GM23338 (cell line): ENCODE measurements at regions not wholly inside any gene's neighbourhood (a gene's known extent, or its start where the extent isn't known, plus 50 kb on each side); places are given as distances from the start of the nearest gene placed in this dataset.

Experiments
- ATAC-seq: fragments of 200-7000 bp; cut with Tn5 transposase; 3 replicates; pipeline ENCODE4 v1.9.1; 2020
- DNase-seq: peaks from one replicate; pipeline ENCODE4 v3.0.0-alpha.2; 2015; ENCODE audit warnings: low spot score
- H2AFZ ChIP-seq: fragments of 200-600 bp; sonication (generic); 2 replicates; pipeline ENCODE4 v1.8.0; 2016; ENCODE audit warnings: antibody characterized with exemption, mild to moderate bottlenecking, moderate library complexity
- H3F3A ChIP-seq: fragments of 200-600 bp; sonication (generic); replicated peaks from 2 replicates; pipeline ENCODE4 v1.8.0; 2017; ENCODE audit warnings: antibody characterized with exemption, mixed run types, low read depth
- H3K27ac ChIP-seq: fragments of 200-600 bp; sonication (generic); 2 replicates; pipeline ENCODE4 v1.6.1; 2016; ENCODE audit warnings: low read depth
- H3K27me3 ChIP-seq: fragments of 200-600 bp; sonication (generic); 2 replicates; pipeline ENCODE4 v1.8.0; 2016; ENCODE audit warnings: mild to moderate bottlenecking, mixed run types, moderate library complexity; ENCODE audit not compliant: insufficient read depth
- H3K36me3 ChIP-seq: fragments of 200-600 bp; sonication (generic); 2 replicates; pipeline ENCODE4 v1.8.0; 2016; ENCODE audit warnings: mild to moderate bottlenecking; ENCODE audit not compliant: insufficient read depth
- H3K4me1 ChIP-seq: fragments of 200-600 bp; sonication (generic); 2 replicates; pipeline ENCODE4 v1.8.0; 2016; ENCODE audit warnings: mild to moderate bottlenecking, moderate library complexity; ENCODE audit not compliant: insufficient read depth
- H3K4me2 ChIP-seq: fragments of 200-600 bp; sonication (generic); 2 replicates; pipeline ENCODE4 v1.7.1; 2017; ENCODE audit warnings: mixed run types
- H3K4me3 ChIP-seq: fragments of 200-600 bp; sonication (generic); 2 replicates; pipeline ENCODE4 v1.6.1; 2016; ENCODE audit warnings: mixed run types
- H3K79me2 ChIP-seq: fragments of 200-600 bp; sonication (generic); replicated peaks from 2 replicates; pipeline ENCODE4 v1.8.0; 2017; ENCODE audit warnings: mild to moderate bottlenecking; ENCODE audit not compliant: insufficient read depth
- H3K9me2 ChIP-seq: fragments of 200-600 bp; sonication (generic); 2 replicates; pipeline ENCODE4 v1.8.0; 2017; ENCODE audit not compliant: insufficient read depth
- H4K20me1 ChIP-seq: fragments of 200-600 bp; sonication (generic); replicated peaks from 2 replicates; pipeline ENCODE4 v1.8.0; 2017; ENCODE audit warnings: mild to moderate bottlenecking; ENCODE audit not compliant: insufficient read depth
- H3K27ac Mint-ChIP-seq: 2 replicates; pipeline ENCODE4 v1.8.0; 2020; ENCODE audit warnings: inconsistent platforms, mild to moderate bottlenecking, moderate library complexity, mixed read lengths
- H3K27me3 Mint-ChIP-seq: 3 replicates; pipeline ENCODE4 v1.8.0; 2022; ENCODE audit warnings: low read depth, mild to moderate bottlenecking, moderate library complexity, mixed read lengths, inconsistent platforms; ENCODE audit not compliant: insufficient read depth, poor library complexity
- H3K36me3 Mint-ChIP-seq: 3 replicates; pipeline ENCODE4 v1.8.0; 2021; ENCODE audit warnings: low read depth, mild to moderate bottlenecking, inconsistent platforms, moderate library complexity, mixed read lengths
- H3K4me1 Mint-ChIP-seq: 3 replicates; pipeline ENCODE4 v1.8.0; 2020; ENCODE audit warnings: mild to moderate bottlenecking, inconsistent platforms, mixed read lengths
- H3K4me3 Mint-ChIP-seq: 3 replicates; pipeline ENCODE4 v1.8.0; 2021; ENCODE audit warnings: moderate library complexity, mild to moderate bottlenecking, inconsistent platforms, mixed read lengths
- H3K9me3 Mint-ChIP-seq: 3 replicates; pipeline ENCODE4 v1.8.0; 2020; ENCODE audit warnings: moderate library complexity, mild to moderate bottlenecking, inconsistent platforms, mixed read lengths
- CREB1 ChIP-seq: fragments of 250-450 bp; sonication (Bioruptor Pico); IDR thresholded peaks from 2 replicates; pipeline ENCODE4 v1.5.0; 2020; ENCODE audit warnings: low read depth, mild to moderate bottlenecking, moderate library complexity
- CTCF ChIP-seq, 2 experiments: fragments of 200-600 bp in 1 of 2; sonication (generic) in 1 of 2; conservative IDR thresholded peaks; 2 replicates each; pipeline versions ENCODE4 v1.5.1 to v1.6.1; 2016 to 2017; ENCODE audit warnings: antibody characterized with exemption in 2 of 2, low read depth in 2 of 2, mild to moderate bottlenecking in 2 of 2, moderate library complexity in 1 of 2
- ETS1 ChIP-seq: IDR thresholded peaks from 2 replicates; pipeline ENCODE4 v1.6.1; 2016; ENCODE audit warnings: antibody characterized with exemption
- EZH2 ChIP-seq: fragments of 200-600 bp; sonication (generic); IDR thresholded peaks from one replicate; pipeline ENCODE4 v1.8.0; 2017; ENCODE audit warnings: antibody characterized with exemption, mild to moderate bottlenecking, low read depth; ENCODE audit not compliant: unreplicated experiment
- EZH2phosphoT487 ChIP-seq: fragments of 200-600 bp; sonication (generic); IDR thresholded peaks from one replicate; pipeline ENCODE4 v1.8.1; 2018; ENCODE audit warnings: antibody characterized with exemption; ENCODE audit not compliant: unreplicated experiment
- JUNB ChIP-seq: IDR thresholded peaks from one replicate; pipeline ENCODE4 v1.6.1; 2016; ENCODE audit warnings: antibody characterized with exemption; ENCODE audit not compliant: unreplicated experiment
- NANOG ChIP-seq: IDR thresholded peaks from 2 replicates; pipeline ENCODE4 v1.6.1; 2016; ENCODE audit warnings: antibody characterized with exemption, borderline replicate concordance
- POLR2AphosphoS5 ChIP-seq: IDR thresholded peaks from 2 replicates; pipeline ENCODE4 v1.6.1; 2016; ENCODE audit warnings: antibody characterized with exemption, low read depth
- REST ChIP-seq: IDR thresholded peaks from one replicate; pipeline ENCODE4 v1.6.1; 2018; ENCODE audit warnings: antibody characterized with exemption; ENCODE audit not compliant: unreplicated experiment
- STAT1 ChIP-seq: IDR thresholded peaks from one replicate; pipeline ENCODE4 v1.6.1; 2016; ENCODE audit warnings: antibody characterized with exemption; ENCODE audit not compliant: unreplicated experiment
- ZNF114 ChIP-seq: fragments of 250-450 bp; sonication (Bioruptor Pico); IDR thresholded peaks from 2 replicates; pipeline ENCODE4 v1.5.0; 2020; ENCODE audit warnings: mild to moderate bottlenecking, moderate library complexity
- ZNF331 ChIP-seq: fragments of 250-450 bp; sonication (Bioruptor Pico); IDR thresholded peaks from 2 replicates; pipeline ENCODE4 v1.5.0; 2020; ENCODE audit warnings: low read depth, mild to moderate bottlenecking, moderate library complexity
- ZNF462 ChIP-seq: fragments of 250-450 bp; sonication (Bioruptor Pico); IDR thresholded peaks from 2 replicates; pipeline ENCODE4 v1.5.0; 2020; ENCODE audit warnings: mild to moderate bottlenecking, moderate library complexity

- Histone ChIP-seq H3K9me2 (0 out of 2 replicates have a peak, but pooled peaks cover 4% of the 10 kb centered on the region), H3K4me3 (no peak overlapping the region), H3K4me1 (no peaks in the 10 kb centered on the region), H3K4me2 (no peak overlapping the region), H3K27me3 (no peaks in the 10 kb centered on the region), H2AFZ (no peak overlapping the region), H3K27ac (no peak overlapping the region), H4K20me1 (no peaks in the 10 kb centered on the region), H3K79me2 (no peaks in the 10 kb centered on the region), H3F3A (no peaks in the 10 kb centered on the region), H3K36me3 (0 out of 2 replicates have a peak, but pooled peaks cover 20% of the 10 kb centered on the region)
- H3K36me3 Mint-ChIP-seq: peaks cover 35% of the 10 kb centered on the region
- no peaks in the 10 kb centered on the region for H3K4me1 Mint-ChIP-seq
- H3K27me3 Mint-ChIP-seq: no peaks in the 10 kb centered on the region
- peaks cover 38% of the 10 kb centered on the region for H3K9me3 Mint-ChIP-seq
- no peak for ATAC-seq
- TF ChIP-seq CTCF (conservative IDR thresholded peaks at IDR 0.05; ENCODE audit: low read depth in 2 of 2): no peak
- no peak for TF ChIP-seq EZH2
- no peak for TF ChIP-seq REST
- TF ChIP-seq ZNF462 (CRISPR knock-in tag): no peak
- TF ChIP-seq STAT1: no peak
- no peak for TF ChIP-seq NANOG
- no peak for TF ChIP-seq JUNB
- no peak for TF ChIP-seq ETS1
- TF ChIP-seq ZNF331: no peak
- TF ChIP-seq EZH2phosphoT487: no peak
- no peak for TF ChIP-seq POLR2AphosphoS5
- no peak for TF ChIP-seq ZNF114 (CRISPR knock-in tag)
- TF ChIP-seq CREB1 (CRISPR knock-in tag): no peak
- DNase-seq: no peak
- H3K27ac Mint-ChIP-seq: no peak overlapping the region
- no peak overlapping the region for H3K4me3 Mint-ChIP-seq
Observed at GRCh38 chr14:27715561-27715960, 1051.0 kb upstream of the FOXG1 start.
